ENCODE measurements at regions not wholly inside any gene's neighbourhood (a gene's known extent, or its start where the extent isn't known, plus 50 kb on each side); places are given as distances from the start of the nearest gene placed in this dataset.
"Not testable (repeated sequence)": the region's sequence is repeated elsewhere in the genome, so short reads cannot be mapped to it uniquely, and the experiment has no call there.

- no TSS peak for BruUV-seq (replicated peaks)
- intact Hi-C loops (cut with micrococcal nuclease; ENCODE audit: unreplicated experiment), result no loop called here
- in situ Hi-C loops (cut with HindIII; ENCODE audit: low pct_unique_long_range_greater_than_20kb, low sequenced_read_pairs), result no loop called here
- Histone ChIP-seq H3K4me3 (ENCODE audit: low read depth in 2 of 2, low read length in 2 of 2) (no peak overlapping the region), H3K9me3 (ENCODE audit: control insufficient read depth, insufficient read depth, low read depth, low read length) (no peaks in the 10 kb centered on the region), H3K27me3 (ENCODE audit: control insufficient read depth, insufficient read depth, low read length) (no peaks in the 10 kb centered on the region), H3K36me3 (ENCODE audit: control insufficient read depth, insufficient read depth, low read length) (no peaks in the 10 kb centered on the region), H3K27ac (ENCODE audit: low read length) (no peak overlapping the region), H3K4me1 (ENCODE audit: control insufficient read depth, insufficient read depth, low read length) (no peaks in the 10 kb centered on the region)
- ChIA-PET CTCF (no interaction called here), POLR2A (no interaction called here)
- DNase-seq (ENCODE audit: low read depth, low spot score) (no peak), ATAC-seq (no peak)
- TF ChIP-seq TCF7L2 (IDR thresholded peaks at IDR 0.05; ENCODE audit: low read depth, low read length), result no peak
- TF ChIP-seq SIN3A (IDR thresholded peaks at IDR 0.05; ENCODE audit: borderline replicate concordance, insufficient read depth, low read depth, low read length), result no peak
- no peak for TF ChIP-seq CTCF (IDR thresholded peaks at IDR 0.05)
- TF ChIP-seq POLR2AphosphoS5 (IDR thresholded peaks at IDR 0.05; ENCODE audit: low read depth, low read length), result no peak
These were observed 304.6 kb downstream of the XPNPEP1 start for GRCh38 chr10:109618748-109619147.

GRCh38 chr10:109618301-109618700 is 305.0 kb downstream of the XPNPEP1 start:
- TF ChIP-seq TCF7L2 (IDR thresholded peaks at IDR 0.05; ENCODE audit: low read depth, low read length) (no peak), CTCF (IDR thresholded peaks at IDR 0.05) (no peak), POLR2AphosphoS5 (IDR thresholded peaks at IDR 0.05; ENCODE audit: low read depth, low read length) (no peak)
- H3K27ac ChIP-seq (ENCODE audit: low read length), result no peak overlapping the region
- in situ Hi-C loops (cut with HindIII; ENCODE audit: low pct_unique_long_range_greater_than_20kb, low sequenced_read_pairs) (no loop called here), intact Hi-C loops (cut with micrococcal nuclease; ENCODE audit: unreplicated experiment) (no loop called here)
- ChIA-PET CTCF (no interaction called here), POLR2A (no interaction called here)
- H3K36me3 ChIP-seq (ENCODE audit: control insufficient read depth, insufficient read depth, low read length), result no peaks in the 10 kb centered on the region
- no peak for DNase-seq (ENCODE audit: low read depth, low spot score)
- no peak for ATAC-seq
- no peaks in the 10 kb centered on the region for H3K4me1 ChIP-seq (ENCODE audit: control insufficient read depth, insufficient read depth, low read length)
- H3K4me3 ChIP-seq (ENCODE audit: low read depth in 2 of 2, low read length in 2 of 2), result no peak overlapping the region
- no peaks in the 10 kb centered on the region for H3K27me3 ChIP-seq (ENCODE audit: control insufficient read depth, insufficient read depth, low read length)
- H3K9me3 ChIP-seq (ENCODE audit: control insufficient read depth, insufficient read depth, low read depth, low read length), result no peaks in the 10 kb centered on the region
- no TSS peak for BruUV-seq (replicated peaks)

GRCh38 chr10:109616359-109616980 is 306.8 kb downstream of the XPNPEP1 start:
- in situ Hi-C loops (cut with HindIII; ENCODE audit: low pct_unique_long_range_greater_than_20kb, low sequenced_read_pairs), result no loop called here
- Histone ChIP-seq H3K9me3 (ENCODE audit: control insufficient read depth, insufficient read depth, low read depth, low read length) (no peaks in the 10 kb centered on the region), H3K4me1 (ENCODE audit: control insufficient read depth, insufficient read depth, low read length) (no peaks in the 10 kb centered on the region), H3K27me3 (ENCODE audit: control insufficient read depth, insufficient read depth, low read length) (no peaks in the 10 kb centered on the region), H3K27ac (ENCODE audit: low read length) (no peak overlapping the region), H3K36me3 (ENCODE audit: control insufficient read depth, insufficient read depth, low read length) (no peaks in the 10 kb centered on the region), H3K4me3 (ENCODE audit: low read depth in 2 of 2, low read length in 2 of 2) (no peak overlapping the region)
- ATAC-seq (no peak), DNase-seq (ENCODE audit: low read depth, low spot score) (no peak)
- ChIA-PET POLR2A (interaction anchor here (0.6 kb wide), 1 partner anchor 1121 kb away, joined by 4 read pairs; no protein-coding TSS in a partner anchor), CTCF (no interaction called here)
- BruUV-seq (replicated peaks), result no TSS peak
- TF ChIP-seq CTCF (IDR thresholded peaks at IDR 0.05) (no peak), POLR2AphosphoS5 (IDR thresholded peaks at IDR 0.05; ENCODE audit: low read depth, low read length) (no peak), SIN3A (IDR thresholded peaks at IDR 0.05; ENCODE audit: borderline replicate concordance, insufficient read depth, low read depth, low read length) (no peak), TCF7L2 (IDR thresholded peaks at IDR 0.05; ENCODE audit: low read depth, low read length) (no peak)
- TF ChIP-seq, protein P1, sequence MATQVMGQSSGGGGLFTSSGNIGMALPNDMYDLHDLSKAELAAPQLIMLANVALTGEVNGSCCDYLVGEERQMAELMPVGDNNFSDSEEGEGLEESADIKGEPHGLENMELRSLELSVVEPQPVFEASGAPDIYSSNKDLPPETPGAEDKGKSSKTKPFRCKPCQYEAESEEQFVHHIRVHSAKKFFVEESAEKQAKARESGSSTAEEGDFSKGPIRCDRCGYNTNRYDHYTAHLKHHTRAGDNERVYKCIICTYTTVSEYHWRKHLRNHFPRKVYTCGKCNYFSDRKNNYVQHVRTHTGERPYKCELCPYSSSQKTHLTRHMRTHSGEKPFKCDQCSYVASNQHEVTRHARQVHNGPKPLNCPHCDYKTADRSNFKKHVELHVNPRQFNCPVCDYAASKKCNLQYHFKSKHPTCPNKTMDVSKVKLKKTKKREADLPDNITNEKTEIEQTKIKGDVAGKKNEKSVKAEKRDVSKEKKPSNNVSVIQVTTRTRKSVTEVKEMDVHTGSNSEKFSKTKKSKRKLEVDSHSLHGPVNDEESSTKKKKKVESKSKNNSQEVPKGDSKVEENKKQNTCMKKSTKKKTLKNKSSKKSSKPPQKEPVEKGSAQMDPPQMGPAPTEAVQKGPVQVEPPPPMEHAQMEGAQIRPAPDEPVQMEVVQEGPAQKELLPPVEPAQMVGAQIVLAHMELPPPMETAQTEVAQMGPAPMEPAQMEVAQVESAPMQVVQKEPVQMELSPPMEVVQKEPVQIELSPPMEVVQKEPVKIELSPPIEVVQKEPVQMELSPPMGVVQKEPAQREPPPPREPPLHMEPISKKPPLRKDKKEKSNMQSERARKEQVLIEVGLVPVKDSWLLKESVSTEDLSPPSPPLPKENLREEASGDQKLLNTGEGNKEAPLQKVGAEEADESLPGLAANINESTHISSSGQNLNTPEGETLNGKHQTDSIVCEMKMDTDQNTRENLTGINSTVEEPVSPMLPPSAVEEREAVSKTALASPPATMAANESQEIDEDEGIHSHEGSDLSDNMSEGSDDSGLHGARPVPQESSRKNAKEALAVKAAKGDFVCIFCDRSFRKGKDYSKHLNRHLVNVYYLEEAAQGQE (IDR thresholded peaks at IDR 0.05; ENCODE audit: insufficient read depth in 1 of 2, low read depth in 2 of 2, low read length in 1 of 2), result no peak
- intact Hi-C loops (cut with micrococcal nuclease; ENCODE audit: unreplicated experiment), result no loop called here

DNA sequence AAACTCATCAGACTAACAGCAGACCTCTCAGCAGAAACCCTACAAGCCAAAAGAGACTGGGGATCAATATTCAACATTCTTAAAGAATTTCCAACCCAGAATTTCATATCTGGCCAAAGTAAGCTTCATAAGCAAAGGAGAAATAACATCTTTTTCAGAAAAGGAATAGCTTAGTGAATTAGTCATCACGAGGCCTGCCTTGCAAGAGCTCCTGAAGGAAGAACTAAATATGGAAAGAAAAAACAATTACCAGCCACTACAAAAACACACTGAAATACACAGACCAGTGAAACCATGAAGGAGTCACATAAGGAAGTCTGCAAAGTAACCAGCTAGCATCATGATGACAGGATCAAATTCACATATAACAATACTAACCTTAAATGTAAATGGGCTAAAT is 328.0 kb downstream of the XPNPEP1 start:
- intact Hi-C loops (cut with micrococcal nuclease; ENCODE audit: unreplicated experiment); H3K4me1 ChIP-seq (ENCODE audit: control insufficient read depth, insufficient read depth, low read length); H3K9me3 ChIP-seq (ENCODE audit: control insufficient read depth, insufficient read depth, low read depth, low read length); H3K27me3 ChIP-seq (ENCODE audit: control insufficient read depth, insufficient read depth, low read length); POLR2A ChIA-PET; DNase-seq (ENCODE audit: low read depth, low spot score); H3K27ac ChIP-seq (ENCODE audit: low read length); in situ Hi-C loops (cut with HindIII; ENCODE audit: low pct_unique_long_range_greater_than_20kb, low sequenced_read_pairs); CTCF ChIA-PET; H3K4me3 ChIP-seq (ENCODE audit: low read depth in 2 of 2, low read length in 2 of 2); ATAC-seq; H3K36me3 ChIP-seq (ENCODE audit: control insufficient read depth, insufficient read depth, low read length); BruUV-seq (replicated peaks): not testable (repeated sequence)

Measured in Panc1 (cell line).